ENCODE measurements at regions not wholly inside any gene's neighbourhood (a gene's known extent, or its start where the extent isn't known, plus 50 kb on each side); places are given as distances from the start of the nearest gene placed in this dataset.

DNA sequence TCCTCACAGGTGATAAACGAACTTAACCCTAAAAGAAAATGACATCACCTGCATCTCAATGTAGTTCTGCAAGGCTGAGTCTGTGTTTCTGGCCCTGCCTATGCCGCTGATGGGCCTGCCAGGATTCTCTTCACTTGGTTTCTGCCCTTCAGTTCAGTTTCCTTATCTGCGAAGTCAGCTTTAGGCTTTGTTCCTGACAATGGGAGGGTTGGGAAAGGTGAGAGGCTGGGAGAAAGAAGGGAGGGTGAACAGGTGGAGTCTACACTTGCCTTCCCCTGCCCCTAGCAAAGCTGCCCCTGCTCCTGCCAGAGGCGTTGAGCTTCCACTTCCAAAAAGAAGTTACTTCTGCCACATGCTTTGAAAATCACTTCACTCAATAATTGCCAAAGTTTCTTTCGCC, 124.0 kb upstream of the APCDD1 start:
- TF ChIP-seq, protein P1, sequence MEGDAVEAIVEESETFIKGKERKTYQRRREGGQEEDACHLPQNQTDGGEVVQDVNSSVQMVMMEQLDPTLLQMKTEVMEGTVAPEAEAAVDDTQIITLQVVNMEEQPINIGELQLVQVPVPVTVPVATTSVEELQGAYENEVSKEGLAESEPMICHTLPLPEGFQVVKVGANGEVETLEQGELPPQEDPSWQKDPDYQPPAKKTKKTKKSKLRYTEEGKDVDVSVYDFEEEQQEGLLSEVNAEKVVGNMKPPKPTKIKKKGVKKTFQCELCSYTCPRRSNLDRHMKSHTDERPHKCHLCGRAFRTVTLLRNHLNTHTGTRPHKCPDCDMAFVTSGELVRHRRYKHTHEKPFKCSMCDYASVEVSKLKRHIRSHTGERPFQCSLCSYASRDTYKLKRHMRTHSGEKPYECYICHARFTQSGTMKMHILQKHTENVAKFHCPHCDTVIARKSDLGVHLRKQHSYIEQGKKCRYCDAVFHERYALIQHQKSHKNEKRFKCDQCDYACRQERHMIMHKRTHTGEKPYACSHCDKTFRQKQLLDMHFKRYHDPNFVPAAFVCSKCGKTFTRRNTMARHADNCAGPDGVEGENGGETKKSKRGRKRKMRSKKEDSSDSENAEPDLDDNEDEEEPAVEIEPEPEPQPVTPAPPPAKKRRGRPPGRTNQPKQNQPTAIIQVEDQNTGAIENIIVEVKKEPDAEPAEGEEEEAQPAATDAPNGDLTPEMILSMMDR (IDR thresholded peaks at IDR 0.05; ENCODE audit: poor library complexity) = no peak
- no peak for TF ChIP-seq EZH2phosphoT487 (IDR thresholded peaks at IDR 0.05; ENCODE audit: low read depth, severe bottlenecking, unreplicated experiment)
- no peak for TF ChIP-seq EZH2 (IDR thresholded peaks at IDR 0.05; ENCODE audit: borderline replicate concordance)

All from hepatocyte (in vitro differentiated cells).